Stimulated activated CD4-positive, alpha-beta T cell treated with anti-CD3 and anti-CD28 coated beads, Interleukin-4, amount 100 ng/mL, for 48 hours (primary cell): ENCODE measurements at regions not wholly inside any gene's neighbourhood (a gene's known extent, or its start where the extent isn't known, plus 50 kb on each side); places are given as distances from the start of the nearest gene placed in this dataset.

Experiments
- DNase-seq, 2 donors: peaks; one replicate each; pipeline ENCODE4 v3.0.0-alpha.2; 2020; ENCODE audit warnings: low read depth in 2 of 2

- peak in 1 of 2 donors; percentile 11 for DNase-seq
Measured at GRCh38 chr1:170457325-170458050, 74.5 kb upstream of the GORAB start.

- DNase-seq, result no peak
Measured at GRCh38 chr1:170460001-170460400, 72.0 kb upstream of the GORAB start.

- DNase-seq, result no peak
Measured at GRCh38 chr1:170460414-170461155, 71.4 kb upstream of the GORAB start.

GRCh38 chr1:170461291-170461747, 70.6 kb upstream of the GORAB start:
- no peak for DNase-seq

GRCh38 chr1:170461762-170462384, 70.1 kb upstream of the GORAB start:
- no peak for DNase-seq

- no peak for DNase-seq
Measured at GRCh38 chr1:170470121-170470520, 61.8 kb upstream of the GORAB start.

GRCh38 chr1:170471398-170472053, 60.4 kb upstream of the GORAB start:
- DNase-seq, result no peak

GRCh38 chr1:170481000-170481399, 51.0 kb upstream of the GORAB start:
- DNase-seq, result no peak
